Natural killer cell (primary cell): ENCODE measurements at regions not wholly inside any gene's neighbourhood (a gene's known extent, or its start where the extent isn't known, plus 50 kb on each side); places are given as distances from the start of the nearest gene placed in this dataset.

ENCODE experiments used
- ATAC-seq, 3 donors: fragments of 150-1000 bp in 2 of 3; fragments of 200-7000 bp in 1 of 3; cut with Tn5 transposase; 1 replicate in 1 of 3; 2 replicates in 2 of 3; pipeline ENCODE4 v1.10.0; 2021; ENCODE audit warnings: mild to moderate bottlenecking in 2 of 3, moderate library complexity in 2 of 3
- DNase-seq, 2 donors: peaks; one replicate each; pipeline versions ENCODE4 v3.0.0 to v3.0.0-alpha.2; 2013 to 2021; ENCODE audit warnings: mixed read lengths in 1 of 2
- H3K27ac ChIP-seq: one replicate; pipeline ENCODE4 v1.5.1; 2013; ENCODE audit warnings: mild to moderate bottlenecking, low read length
- H3K27me3 ChIP-seq: one replicate; pipeline ENCODE4 v1.6.1; 2013; ENCODE audit warnings: low read length; ENCODE audit not compliant: control insufficient read depth, insufficient read depth
- H3K36me3 ChIP-seq: one replicate; pipeline ENCODE4 v1.6.1; 2013; ENCODE audit warnings: low read length; ENCODE audit not compliant: control insufficient read depth, insufficient read depth
- H3K4me1 ChIP-seq: one replicate; pipeline ENCODE4 v1.6.1; 2013; ENCODE audit warnings: low read length; ENCODE audit not compliant: control insufficient read depth, insufficient read depth
- H3K4me3 ChIP-seq: one replicate; pipeline ENCODE4 v1.5.1; 2013; ENCODE audit warnings: low read length
- H3K9me3 ChIP-seq: one replicate; pipeline ENCODE4 v1.6.1; 2013; ENCODE audit warnings: low read length; ENCODE audit not compliant: control insufficient read depth, insufficient read depth
- H3K27ac Mint-ChIP-seq, 2 donors: one replicate each; pipeline ENCODE4 v1.8.0; 2022; ENCODE audit warnings: mild to moderate bottlenecking in 2 of 2, mixed read lengths in 2 of 2, moderate library complexity in 1 of 2
- H3K27me3 Mint-ChIP-seq, 2 donors: one replicate each; pipeline ENCODE4 v1.8.0; 2022; ENCODE audit warnings: low read depth in 2 of 2, mixed read lengths in 2 of 2
- H3K36me3 Mint-ChIP-seq: one replicate; pipeline ENCODE4 v1.8.0; 2022; ENCODE audit warnings: mixed read lengths
- H3K4me1 Mint-ChIP-seq, 2 donors: one replicate each; pipeline ENCODE4 v1.8.0; 2022; ENCODE audit warnings: mixed read lengths in 2 of 2
- H3K4me3 Mint-ChIP-seq: one replicate; pipeline ENCODE4 v1.8.0; 2022; ENCODE audit warnings: mild to moderate bottlenecking, moderate library complexity, mixed read lengths
- H3K9me3 Mint-ChIP-seq, 2 donors: one replicate each; pipeline ENCODE4 v1.8.0; 2022; ENCODE audit warnings: mixed read lengths in 2 of 2
- WGBS: methylation state at CpG from one replicate; pipeline ENCODE4 v1.1.7; 2013; ENCODE audit warnings: missing lambda C conversion rate; ENCODE audit not compliant: insufficient coverage; 5-methylcytosine and 5-hydroxymethylcytosine counted together
- intact Hi-C: fragments of 100-400 bp; cut with micrococcal nuclease; formaldehyde crosslinking; loops from one replicate; pipeline ENCODE4 v1.14.2; 2022
- TF ChIP-seq, protein P1 (sequence below): fragments of 200-600 bp; IDR thresholded peaks from one replicate; pipeline ENCODE4 v1.8.0; 2022; ENCODE audit warnings: antibody characterized with exemption

DNA sequence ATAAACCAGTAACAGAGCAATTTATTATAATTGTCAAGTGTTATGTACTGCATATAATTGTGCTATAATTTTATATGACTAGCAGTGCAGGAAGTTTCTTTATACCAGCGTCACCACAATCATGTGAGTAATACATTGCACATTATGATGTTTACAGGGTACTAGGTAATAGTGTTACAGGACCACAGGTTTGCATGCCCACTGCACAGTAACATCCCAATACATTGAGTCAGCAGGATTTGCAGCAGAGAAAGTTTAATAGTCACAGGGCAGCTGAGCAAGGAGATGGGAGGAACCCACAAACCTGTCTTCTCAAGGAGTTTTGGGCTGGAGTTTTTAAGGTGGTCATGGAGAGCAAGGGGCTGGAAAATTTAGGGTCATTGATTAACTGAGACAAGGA lies 1042.9 kb upstream of the ACVR2A start:
- no peaks in the 10 kb centered on the region for H3K9me3 ChIP-seq
- Mint-ChIP-seq H3K9me3 (peaks cover 12 to 17% of the 10 kb centered on the region in 2 donors), H3K36me3 (no peaks in the 10 kb centered on the region), H3K4me3 (no peak overlapping the region), H3K27me3 (no peaks in the 10 kb centered on the region), H3K4me1 (no peaks in the 10 kb centered on the region), H3K27ac (no peak overlapping the region)
- no peaks in the 10 kb centered on the region for H3K36me3 ChIP-seq
- DNase-seq (no peak), ATAC-seq (no peak)
- no peaks in the 10 kb centered on the region for H3K27me3 ChIP-seq
- H3K4me1 ChIP-seq: no peaks in the 10 kb centered on the region
- intact Hi-C loops: no loop called here
- H3K27ac ChIP-seq: no peak overlapping the region
- WGBS: 100% methylated on average over 1 of the region's 1 CpG
- no peak overlapping the region for H3K4me3 ChIP-seq
- TF ChIP-seq, protein P1, sequence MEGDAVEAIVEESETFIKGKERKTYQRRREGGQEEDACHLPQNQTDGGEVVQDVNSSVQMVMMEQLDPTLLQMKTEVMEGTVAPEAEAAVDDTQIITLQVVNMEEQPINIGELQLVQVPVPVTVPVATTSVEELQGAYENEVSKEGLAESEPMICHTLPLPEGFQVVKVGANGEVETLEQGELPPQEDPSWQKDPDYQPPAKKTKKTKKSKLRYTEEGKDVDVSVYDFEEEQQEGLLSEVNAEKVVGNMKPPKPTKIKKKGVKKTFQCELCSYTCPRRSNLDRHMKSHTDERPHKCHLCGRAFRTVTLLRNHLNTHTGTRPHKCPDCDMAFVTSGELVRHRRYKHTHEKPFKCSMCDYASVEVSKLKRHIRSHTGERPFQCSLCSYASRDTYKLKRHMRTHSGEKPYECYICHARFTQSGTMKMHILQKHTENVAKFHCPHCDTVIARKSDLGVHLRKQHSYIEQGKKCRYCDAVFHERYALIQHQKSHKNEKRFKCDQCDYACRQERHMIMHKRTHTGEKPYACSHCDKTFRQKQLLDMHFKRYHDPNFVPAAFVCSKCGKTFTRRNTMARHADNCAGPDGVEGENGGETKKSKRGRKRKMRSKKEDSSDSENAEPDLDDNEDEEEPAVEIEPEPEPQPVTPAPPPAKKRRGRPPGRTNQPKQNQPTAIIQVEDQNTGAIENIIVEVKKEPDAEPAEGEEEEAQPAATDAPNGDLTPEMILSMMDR: no peak

DNA sequence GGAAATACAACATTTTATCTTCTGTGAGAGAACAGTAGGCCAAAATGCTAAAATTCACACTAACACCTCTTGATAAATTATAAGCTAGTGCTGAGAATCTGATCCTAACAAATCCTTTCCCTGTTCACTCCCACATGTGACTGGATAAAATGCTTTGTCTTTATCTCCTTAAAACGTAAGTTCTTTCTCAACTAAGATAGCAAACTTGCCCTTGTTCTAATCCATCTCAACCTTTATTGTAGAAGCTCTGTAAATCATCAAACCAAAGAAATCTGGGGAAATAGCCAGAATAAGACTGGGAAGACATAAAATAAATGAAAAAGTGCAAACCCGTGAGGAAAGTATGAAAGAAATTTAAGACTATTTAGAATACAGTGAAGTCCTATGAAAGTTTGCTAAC lies 1058.4 kb upstream of the ACVR2A start:
- no peaks in the 10 kb centered on the region for H3K36me3 ChIP-seq
- WGBS: 100% methylated on average over 1 of the region's 2 CpGs
- H3K9me3 ChIP-seq: peaks cover 3% of the 10 kb centered on the region
- no peaks in the 10 kb centered on the region for H3K4me1 ChIP-seq
- H3K27me3 ChIP-seq: no peaks in the 10 kb centered on the region
- Mint-ChIP-seq H3K9me3 (peaks cover 10 to 40% of the 10 kb centered on the region in 2 donors), H3K4me3 (no peak overlapping the region), H3K27me3 (no peaks in the 10 kb centered on the region), H3K27ac (no peak overlapping the region), H3K4me1 (no peaks in the 10 kb centered on the region), H3K36me3 (peaks cover 8% of the 10 kb centered on the region)
- intact Hi-C loops: no loop called here
- no peak for DNase-seq
- no peak overlapping the region for H3K27ac ChIP-seq
- no peak overlapping the region for H3K4me3 ChIP-seq
- TF ChIP-seq, protein P1: no peak
- ATAC-seq: no peak

DNA sequence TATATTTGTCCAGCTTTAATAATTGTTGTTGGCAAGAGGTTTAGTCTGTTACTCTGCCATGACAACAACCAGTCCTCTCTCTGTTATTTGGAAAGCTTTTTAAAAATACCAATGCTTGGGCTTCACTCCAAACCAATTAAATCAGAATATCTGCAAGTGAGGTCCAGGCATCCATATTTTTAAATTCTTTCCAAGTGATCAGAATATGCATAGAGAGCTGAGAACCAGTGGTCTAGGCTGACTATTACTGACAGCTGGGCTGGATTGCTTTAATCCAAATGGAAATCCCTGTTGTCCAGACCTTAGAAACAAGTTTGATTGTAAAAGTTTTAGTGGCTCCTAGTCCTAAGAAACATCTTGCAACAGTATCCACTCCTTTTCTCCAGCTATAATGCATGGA lies 1059.7 kb upstream of the ACVR2A start:
- no peaks in the 10 kb centered on the region for H3K27me3 ChIP-seq
- intact Hi-C loops: no loop called here
- ATAC-seq (no peak), DNase-seq (no peak)
- Mint-ChIP-seq H3K27ac (no peak overlapping the region), H3K9me3 (peaks cover 12 to 34% of the 10 kb centered on the region in 2 donors), H3K4me1 (no peaks in the 10 kb centered on the region), H3K4me3 (no peak overlapping the region), H3K27me3 (no peaks in the 10 kb centered on the region), H3K36me3 (peaks cover 8% of the 10 kb centered on the region)
- H3K36me3 ChIP-seq: no peaks in the 10 kb centered on the region
- H3K27ac ChIP-seq: no peak overlapping the region
- no peak overlapping the region for H3K4me3 ChIP-seq
- no peaks in the 10 kb centered on the region for H3K4me1 ChIP-seq
- TF ChIP-seq, protein P1: no peak
- peaks cover 3% of the 10 kb centered on the region for H3K9me3 ChIP-seq

DNA sequence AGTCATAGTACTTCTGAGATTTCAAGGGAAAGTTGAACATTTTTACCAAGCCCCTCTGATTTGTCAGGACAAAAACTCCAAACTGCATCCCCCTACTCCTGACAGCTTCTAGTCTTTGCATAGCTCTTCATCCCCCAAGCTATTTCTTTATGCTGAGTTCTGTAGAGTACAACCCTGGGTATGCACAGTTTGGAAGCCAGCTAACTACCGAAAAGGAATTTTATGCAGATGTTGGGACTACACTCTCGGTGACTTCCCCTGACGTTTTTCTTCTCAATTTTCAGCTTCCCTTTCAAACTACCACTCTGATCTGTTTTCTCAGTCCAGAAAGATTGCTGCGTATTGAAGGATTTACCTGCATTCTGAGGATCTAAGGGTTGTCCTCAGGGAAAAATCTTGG lies 1060.2 kb upstream of the ACVR2A start:
- peaks cover 8% of the 10 kb centered on the region for H3K36me3 Mint-ChIP-seq
- H3K4me1 Mint-ChIP-seq: no peaks in the 10 kb centered on the region
- no peak overlapping the region for H3K27ac ChIP-seq
- TF ChIP-seq, protein P1: no peak
- WGBS: 75% methylated on average over 4 of the region's 4 CpGs
- no peaks in the 10 kb centered on the region for H3K27me3 Mint-ChIP-seq
- H3K4me3 ChIP-seq: no peak overlapping the region
- no peak overlapping the region for H3K4me3 Mint-ChIP-seq
- H3K4me1 ChIP-seq: no peaks in the 10 kb centered on the region
- no peak overlapping the region for H3K27ac Mint-ChIP-seq
- ATAC-seq: no peak
- H3K9me3 Mint-ChIP-seq: peaks cover 12 to 31% of the 10 kb centered on the region in 2 donors
- intact Hi-C loops: no loop called here
- H3K27me3 ChIP-seq: no peaks in the 10 kb centered on the region
- peaks cover 6% of the 10 kb centered on the region for H3K9me3 ChIP-seq
- H3K36me3 ChIP-seq: no peaks in the 10 kb centered on the region
- DNase-seq: no peak
